ENCODE measurements at regions not wholly inside any gene's neighbourhood (a gene's known extent, or its start where the extent isn't known, plus 50 kb on each side); places are given as distances from the start of the nearest gene placed in this dataset.

- CTCF ChIA-PET (ENCODE audit: low intra/inter-chr PET ratio, low total read pairs): no interaction called here
- no TSS peak for BruUV-seq (replicated peaks)
- DNase-seq (ENCODE audit: low spot score): no peak
These were observed 161.3 kb downstream of the TM2D1 start for GRCh38 chr1:61563611-61564010.

GRCh38 chr1:61561666-61562065, 163.3 kb downstream of the TM2D1 start:
- Histone ChIP-seq H3K4me3 (replicated peaks in 1 of 3; ENCODE audit: insufficient read depth in 1 of 3, low read depth in 2 of 3, low read length in 3 of 3) (no peak overlapping the region), H3K4me1 (ENCODE audit: insufficient read depth, low read length) (no peaks in the 10 kb centered on the region), H2AFZ (ENCODE audit: low read length) (no peak overlapping the region), H3K9ac (ENCODE audit: insufficient read depth, low read depth, low read length) (no peak overlapping the region), H3K27ac (ENCODE audit: extremely low read length, insufficient read depth, low read length) (no peak overlapping the region), H4K20me1 (ENCODE audit: insufficient read depth, low read length) (no peaks in the 10 kb centered on the region), H3K79me2 (ENCODE audit: insufficient read depth, low read length) (no peaks in the 10 kb centered on the region), H3K9me3 (ENCODE audit: low read length) (peaks cover 13% of the 10 kb centered on the region), H3K27me3 (ENCODE audit: control insufficient read depth in 1 of 2, insufficient read depth in 2 of 2, low read length in 2 of 2) (no peaks in the 10 kb centered on the region; a peak in 1 of 5 replicates), H3K36me3 (replicated peaks in 1 of 2; ENCODE audit: control insufficient read depth in 1 of 2, insufficient read depth in 2 of 2, low read length in 2 of 2) (no peaks in the 10 kb centered on the region), H3K4me2 (ENCODE audit: low read depth, low read length) (no peak overlapping the region)
- FAIRE-seq: no peak
- ChIA-PET POLR2A (no interaction called here), CTCF (ENCODE audit: low intra/inter-chr PET ratio, low total read pairs) (no interaction called here)
- no TSS peak for BruUV-seq (replicated peaks)
- intact Hi-C loops (cut with micrococcal nuclease; ENCODE audit: unreplicated experiment): no loop called here
- in situ Hi-C loops (cut with HindIII; ENCODE audit: extremely low pct_ligation_motif_present, low pct_unique_long_range_greater_than_20kb): no loop called here
- no peak for ATAC-seq
- DNase-seq (ENCODE audit: low spot score): no peak
- TF ChIP-seq ZNF678 (CRISPR knock-in tag; IDR thresholded peaks at IDR 0.05) (no peak), TFDP2 (CRISPR knock-in tag; IDR thresholded peaks at IDR 0.05) (no peak), IRF1 (CRISPR knock-in tag; IDR thresholded peaks at IDR 0.05; ENCODE audit: low read depth) (no peak), ZBTB25 (CRISPR knock-in tag; IDR thresholded peaks at IDR 0.05) (no peak), ZNF557 (CRISPR knock-in tag; IDR thresholded peaks at IDR 0.05) (no peak), ZNF143 (CRISPR knock-in tag; IDR thresholded peaks at IDR 0.05) (no peak)

More at GRCh38 chr1:61563611-61564010, 161.3 kb downstream of the TM2D1 start:
- H3K36me3 ChIP-seq (replicated peaks in 1 of 2; ENCODE audit: control insufficient read depth in 1 of 2, insufficient read depth in 2 of 2, low read length in 2 of 2): no peaks in the 10 kb centered on the region
- no peak overlapping the region for H3K27ac ChIP-seq (ENCODE audit: extremely low read length, insufficient read depth, low read length)
- H3K4me1 ChIP-seq (ENCODE audit: insufficient read depth, low read length): no peaks in the 10 kb centered on the region
- POLR2A ChIA-PET: no interaction called here
- no peak overlapping the region for H3K9ac ChIP-seq (ENCODE audit: insufficient read depth, low read depth, low read length)
- TF ChIP-seq, protein P1, sequence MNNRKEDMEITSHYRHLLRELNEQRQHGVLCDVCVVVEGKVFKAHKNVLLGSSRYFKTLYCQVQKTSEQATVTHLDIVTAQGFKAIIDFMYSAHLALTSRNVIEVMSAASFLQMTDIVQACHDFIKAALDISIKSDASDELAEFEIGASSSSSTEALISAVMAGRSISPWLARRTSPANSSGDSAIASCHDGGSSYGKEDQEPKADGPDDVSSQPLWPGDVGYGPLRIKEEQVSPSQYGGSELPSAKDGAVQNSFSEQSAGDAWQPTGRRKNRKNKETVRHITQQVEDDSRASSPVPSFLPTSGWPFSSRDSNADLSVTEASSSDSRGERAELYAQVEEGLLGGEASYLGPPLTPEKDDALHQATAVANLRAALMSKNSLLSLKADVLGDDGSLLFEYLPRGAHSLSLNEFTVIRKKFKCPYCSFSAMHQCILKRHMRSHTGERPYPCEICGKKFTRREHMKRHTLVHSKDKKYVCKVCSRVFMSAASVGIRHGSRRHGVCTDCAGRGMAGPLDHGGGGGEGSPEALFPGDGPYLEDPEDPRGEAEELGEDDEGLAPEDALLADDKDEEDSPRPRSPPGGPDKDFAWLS (CRISPR knock-in tag; IDR thresholded peaks at IDR 0.05; ENCODE audit: borderline replicate concordance): no peak
- no peak for TF ChIP-seq NRL (CRISPR knock-in tag; IDR thresholded peaks at IDR 0.05; ENCODE audit: borderline replicate concordance)
- TF ChIP-seq, protein P2, sequence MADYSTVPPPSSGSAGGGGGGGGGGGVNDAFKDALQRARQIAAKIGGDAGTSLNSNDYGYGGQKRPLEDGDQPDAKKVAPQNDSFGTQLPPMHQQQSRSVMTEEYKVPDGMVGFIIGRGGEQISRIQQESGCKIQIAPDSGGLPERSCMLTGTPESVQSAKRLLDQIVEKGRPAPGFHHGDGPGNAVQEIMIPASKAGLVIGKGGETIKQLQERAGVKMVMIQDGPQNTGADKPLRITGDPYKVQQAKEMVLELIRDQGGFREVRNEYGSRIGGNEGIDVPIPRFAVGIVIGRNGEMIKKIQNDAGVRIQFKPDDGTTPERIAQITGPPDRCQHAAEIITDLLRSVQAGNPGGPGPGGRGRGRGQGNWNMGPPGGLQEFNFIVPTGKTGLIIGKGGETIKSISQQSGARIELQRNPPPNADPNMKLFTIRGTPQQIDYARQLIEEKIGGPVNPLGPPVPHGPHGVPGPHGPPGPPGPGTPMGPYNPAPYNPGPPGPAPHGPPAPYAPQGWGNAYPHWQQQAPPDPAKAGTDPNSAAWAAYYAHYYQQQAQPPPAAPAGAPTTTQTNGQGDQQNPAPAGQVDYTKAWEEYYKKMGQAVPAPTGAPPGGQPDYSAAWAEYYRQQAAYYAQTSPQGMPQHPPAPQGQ (CRISPR knock-in tag; IDR thresholded peaks at IDR 0.05; ENCODE audit: borderline replicate concordance): no peak
- H3K27me3 ChIP-seq (ENCODE audit: control insufficient read depth in 1 of 2, insufficient read depth in 2 of 2, low read length in 2 of 2): no peaks in the 10 kb centered on the region
- H4K20me1 ChIP-seq (ENCODE audit: insufficient read depth, low read length): no peaks in the 10 kb centered on the region
- in situ Hi-C loops (cut with HindIII; ENCODE audit: extremely low pct_ligation_motif_present, low pct_unique_long_range_greater_than_20kb): no loop called here
- intact Hi-C loops (cut with micrococcal nuclease; ENCODE audit: unreplicated experiment): no loop called here
- 2% methylated on average over 2 of the region's 2 CpGs for WGBS (ENCODE audit: low lambda C conversion rate)
- FAIRE-seq (no peak), ATAC-seq (no peak)
- H3K79me2 ChIP-seq (ENCODE audit: insufficient read depth, low read length): no peaks in the 10 kb centered on the region
- no peak overlapping the region for H3K4me3 ChIP-seq (replicated peaks in 1 of 3; ENCODE audit: insufficient read depth in 1 of 3, low read depth in 2 of 3, low read length in 3 of 3)
- peaks cover 16% of the 10 kb centered on the region for H3K9me3 ChIP-seq (ENCODE audit: low read length)
- no peak overlapping the region for H2AFZ ChIP-seq (ENCODE audit: low read length)
- H3K4me2 ChIP-seq (ENCODE audit: low read depth, low read length): no peak overlapping the region

Measured in HepG2 (cell line).